ENCODE measurements at regions not wholly inside any gene's neighbourhood (a gene's known extent, or its start where the extent isn't known, plus 50 kb on each side); places are given as distances from the start of the nearest gene placed in this dataset.
"Not testable (repeated sequence)": the region's sequence is repeated elsewhere in the genome, so short reads cannot be mapped to it uniquely, and the experiment has no call there.

GRCh38 chr16:19963301-19963700 lies 78.7 kb upstream of the GPRC5B start:
- no peak for TF ChIP-seq EZH2phosphoT487 (conservative IDR thresholded peaks at IDR 0.05; ENCODE audit: low read length)
- TF ChIP-seq CTCF (IDR thresholded peaks at IDR 0.05; ENCODE audit: insufficient read depth, low read length, poor library complexity, severe bottlenecking) = no peak
- H3K4me2 ChIP-seq (ENCODE audit: low read depth, low read length, poor library complexity, severe bottlenecking) = no peak overlapping the region
- no peak overlapping the region for H3K4me3 ChIP-seq (ENCODE audit: insufficient read depth, low read length, poor library complexity, severe bottlenecking)
- no peaks in the 10 kb centered on the region for H3K79me2 ChIP-seq (ENCODE audit: insufficient read depth, low read length)
- H3K36me3 ChIP-seq (ENCODE audit: low read length) = no peaks in the 10 kb centered on the region
- H3K9me3 ChIP-seq (ENCODE audit: insufficient read depth, low read length) = no peaks in the 10 kb centered on the region
- no peaks in the 10 kb centered on the region for H3F3A ChIP-seq (ENCODE audit: insufficient read depth)
- H3K9me2 ChIP-seq (replicated peaks; ENCODE audit: insufficient read depth, low read length) = no peaks in the 10 kb centered on the region
- H3K27ac ChIP-seq (ENCODE audit: low read depth, low read length) = no peak overlapping the region
- H3K27me3 ChIP-seq (ENCODE audit: low read length) = no peaks in the 10 kb centered on the region
- no peak overlapping the region for H2AFZ ChIP-seq (ENCODE audit: low read depth, low read length, severe bottlenecking)
- H3K9ac ChIP-seq (ENCODE audit: low read length) = no peak overlapping the region
- H4K20me1 ChIP-seq (ENCODE audit: low read depth, low read length) = no peaks in the 10 kb centered on the region

GRCh38 chr16:19960183-19960582 lies 75.5 kb upstream of the GPRC5B start:
- H3K27me3 ChIP-seq (ENCODE audit: low read length) = no peaks in the 10 kb centered on the region
- H3K79me2 ChIP-seq (ENCODE audit: insufficient read depth, low read length) = no peaks in the 10 kb centered on the region
- no peak overlapping the region for H3K4me2 ChIP-seq (ENCODE audit: low read depth, low read length, poor library complexity, severe bottlenecking)
- no peaks in the 10 kb centered on the region for H4K20me1 ChIP-seq (ENCODE audit: low read depth, low read length)
- no peaks in the 10 kb centered on the region for H3K36me3 ChIP-seq (ENCODE audit: low read length)
- TF ChIP-seq CTCF (IDR thresholded peaks at IDR 0.05; ENCODE audit: insufficient read depth, low read length, poor library complexity, severe bottlenecking) (no peak), EZH2phosphoT487 (conservative IDR thresholded peaks at IDR 0.05; ENCODE audit: low read length) (no peak)
- H3K4me3 ChIP-seq (ENCODE audit: insufficient read depth, low read length, poor library complexity, severe bottlenecking) = no peak overlapping the region
- no peaks in the 10 kb centered on the region for H3F3A ChIP-seq (ENCODE audit: insufficient read depth)
- H3K9ac ChIP-seq (ENCODE audit: low read length) = no peak overlapping the region
- no peaks in the 10 kb centered on the region for H3K9me3 ChIP-seq (ENCODE audit: insufficient read depth, low read length)
- no peaks in the 10 kb centered on the region for H3K9me2 ChIP-seq (replicated peaks; ENCODE audit: insufficient read depth, low read length)
- no peak overlapping the region for H3K27ac ChIP-seq (ENCODE audit: low read depth, low read length)
- H2AFZ ChIP-seq (ENCODE audit: low read depth, low read length, severe bottlenecking) = no peak overlapping the region

- H3K27ac ChIP-seq (ENCODE audit: low read depth, low read length) = no peak overlapping the region
- no peak for TF ChIP-seq EZH2phosphoT487 (conservative IDR thresholded peaks at IDR 0.05; ENCODE audit: low read length)
- TF ChIP-seq CTCF (IDR thresholded peaks at IDR 0.05; ENCODE audit: insufficient read depth, low read length, poor library complexity, severe bottlenecking) = no peak
Measured at GRCh38 chr16:19959736-19960135, 75.1 kb upstream of the GPRC5B start.

GRCh38 chr16:19955896-19956295 lies 71.2 kb upstream of the GPRC5B start:
- H3K9ac ChIP-seq (ENCODE audit: low read length); H3K27me3 ChIP-seq (ENCODE audit: low read length); H3F3A ChIP-seq (ENCODE audit: insufficient read depth); H4K20me1 ChIP-seq (ENCODE audit: low read depth, low read length); H3K9me3 ChIP-seq (ENCODE audit: insufficient read depth, low read length); H3K4me2 ChIP-seq (ENCODE audit: low read depth, low read length, poor library complexity, severe bottlenecking); H3K4me3 ChIP-seq (ENCODE audit: insufficient read depth, low read length, poor library complexity, severe bottlenecking); H3K9me2 ChIP-seq (replicated peaks; ENCODE audit: insufficient read depth, low read length); H3K27ac ChIP-seq (ENCODE audit: low read depth, low read length); H3K36me3 ChIP-seq (ENCODE audit: low read length); H3K79me2 ChIP-seq (ENCODE audit: insufficient read depth, low read length); H2AFZ ChIP-seq (ENCODE audit: low read depth, low read length, severe bottlenecking): not testable (repeated sequence)

More at GRCh38 chr16:19959736-19960135, 75.1 kb upstream of the GPRC5B start:
- no peaks in the 10 kb centered on the region for H4K20me1 ChIP-seq (ENCODE audit: low read depth, low read length)
- no peaks in the 10 kb centered on the region for H3F3A ChIP-seq (ENCODE audit: insufficient read depth)
- H3K4me3 ChIP-seq (ENCODE audit: insufficient read depth, low read length, poor library complexity, severe bottlenecking) = no peak overlapping the region
- no peaks in the 10 kb centered on the region for H3K9me3 ChIP-seq (ENCODE audit: insufficient read depth, low read length)
- no peak overlapping the region for H3K9ac ChIP-seq (ENCODE audit: low read length)
- no peaks in the 10 kb centered on the region for H3K36me3 ChIP-seq (ENCODE audit: low read length)
- no peak overlapping the region for H2AFZ ChIP-seq (ENCODE audit: low read depth, low read length, severe bottlenecking)
- H3K79me2 ChIP-seq (ENCODE audit: insufficient read depth, low read length) = no peaks in the 10 kb centered on the region
- H3K4me2 ChIP-seq (ENCODE audit: low read depth, low read length, poor library complexity, severe bottlenecking) = no peak overlapping the region
- no peaks in the 10 kb centered on the region for H3K9me2 ChIP-seq (replicated peaks; ENCODE audit: insufficient read depth, low read length)
- no peaks in the 10 kb centered on the region for H3K27me3 ChIP-seq (ENCODE audit: low read length)

- not testable (repeated sequence) for H3K36me3 ChIP-seq (ENCODE audit: low read length); H3K79me2 ChIP-seq (ENCODE audit: insufficient read depth, low read length); H3K4me3 ChIP-seq (ENCODE audit: insufficient read depth, low read length, poor library complexity, severe bottlenecking); H3K9ac ChIP-seq (ENCODE audit: low read length); H4K20me1 ChIP-seq (ENCODE audit: low read depth, low read length); H3K27ac ChIP-seq (ENCODE audit: low read depth, low read length); H3K9me2 ChIP-seq (replicated peaks; ENCODE audit: insufficient read depth, low read length); H3K27me3 ChIP-seq (ENCODE audit: low read length); H3F3A ChIP-seq (ENCODE audit: insufficient read depth); H2AFZ ChIP-seq (ENCODE audit: low read depth, low read length, severe bottlenecking); H3K9me3 ChIP-seq (ENCODE audit: insufficient read depth, low read length); H3K4me2 ChIP-seq (ENCODE audit: low read depth, low read length, poor library complexity, severe bottlenecking)
Measured at GRCh38 chr16:19955084-19955483, 70.4 kb upstream of the GPRC5B start.
